Tibial nerve (tissue), 4 donors: ENCODE measurements at regions not wholly inside any gene's neighbourhood (a gene's known extent, or its start where the extent isn't known, plus 50 kb on each side); places are given as distances from the start of the nearest gene placed in this dataset.
A peak's percentile ranks its signal among the peaks of the same experiment; 100 is the strongest.

ENCODE experiments used
- DNase-seq, 2 donors: peaks; one replicate each; pipeline ENCODE4 v3.0.0-alpha.2; 2019; ENCODE audit warnings: low spot score in 2 of 2
- H3K27ac ChIP-seq, 4 donors: fragments of 200-600 bp; sonication (generic) in 3 of 4; one replicate each; pipeline ENCODE4 v1.5.1; 2017 to 2019; ENCODE audit warnings: mild to moderate bottlenecking in 1 of 4
- H3K27me3 ChIP-seq, 2 donors: fragments of 200-600 bp; sonication (generic) in 1 of 2; one replicate each; pipeline versions ENCODE4 v1.5.1 to v1.6.0; 2017 to 2019
- H3K36me3 ChIP-seq, 3 donors: fragments of 200-600 bp; sonication (generic); one replicate each; pipeline ENCODE4 v1.5.1; 2018 to 2019
- H3K4me1 ChIP-seq, 4 donors: fragments of 200-600 bp; sonication (generic) in 3 of 4; one replicate each; pipeline ENCODE4 v1.5.1; 2017 to 2019
- H3K4me3 ChIP-seq, 4 donors: fragments of 200-600 bp; sonication (generic) in 3 of 4; one replicate each; pipeline ENCODE4 v1.5.1; 2017 to 2019; ENCODE audit warnings: mild to moderate bottlenecking in 1 of 4, moderate library complexity in 1 of 4
- H3K9me3 ChIP-seq, 4 donors: fragments of 200-600 bp; sonication (generic) in 3 of 4; one replicate each; pipeline ENCODE4 v1.5.1; 2017 to 2019
- CTCF ChIP-seq, 5 experiments: fragments of 200-600 bp in 3 of 5; fragments of 450-650 bp in 2 of 5; sonication (generic) in 3 of 5; IDR thresholded peaks; one replicate each; pipeline ENCODE4 v1.5.1; 2016 to 2019; ENCODE audit warnings: antibody characterized with exemption in 5 of 5, mild to moderate bottlenecking in 3 of 5, moderate library complexity in 2 of 5
- EP300 ChIP-seq, 2 donors: sonication (generic); formaldehyde crosslinking; IDR thresholded peaks; one replicate each; pipeline ENCODE4 v1.6.1; 2017; ENCODE audit warnings: antibody characterized with exemption in 2 of 2, mild to moderate bottlenecking in 1 of 2
- POLR2A ChIP-seq, 2 donors: fragments of 450-650 bp; IDR thresholded peaks; one replicate each; pipeline ENCODE4 v1.6.1; 2017; ENCODE audit warnings: antibody characterized with exemption in 2 of 2, mild to moderate bottlenecking in 2 of 2, moderate library complexity in 2 of 2
- WGBS, 2 donors: methylation state at CpG; one replicate each; pipeline ENCODE4 v1.1.5; 2018; 5-methylcytosine and 5-hydroxymethylcytosine counted together

- Histone ChIP-seq H3K9me3 (no peaks in the 10 kb centered on the region), H3K36me3 (no peaks in the 10 kb centered on the region), H3K27ac (no peak overlapping the region), H3K4me3 (no peak overlapping the region), H3K27me3 (no peaks in the 10 kb centered on the region), H3K4me1 (no peaks in the 10 kb centered on the region)
- DNase-seq: no peak
- TF ChIP-seq CTCF (IDR thresholded peaks at IDR 0.05): no peak
- TF ChIP-seq EP300 (IDR thresholded peaks at IDR 0.05): no peak
- TF ChIP-seq POLR2A (IDR thresholded peaks at IDR 0.05): no peak
- 92 to 94% methylated on average over 8 of the region's 8 CpGs for WGBS, 2 donors
These were observed 245.1 kb upstream of the APCDD1 start for GRCh38 chr18:10209302-10209701.

- Histone ChIP-seq H3K36me3 (no peaks in the 10 kb centered on the region), H3K4me3 (no peak overlapping the region), H3K4me1 (no peaks in the 10 kb centered on the region), H3K9me3 (no peaks in the 10 kb centered on the region), H3K27me3 (no peaks in the 10 kb centered on the region), H3K27ac (no peak overlapping the region)
- WGBS, 2 donors: 81 to 83% methylated on average over 6 of the region's 6 CpGs
- DNase-seq: no peak
- TF ChIP-seq POLR2A (IDR thresholded peaks at IDR 0.05) (no peak), CTCF (IDR thresholded peaks at IDR 0.05) (no peak), EP300 (IDR thresholded peaks at IDR 0.05) (no peak)
These were observed 244.3 kb upstream of the APCDD1 start for GRCh38 chr18:10210057-10210633.

GRCh38 chr18:10213526-10213925 lies 240.9 kb upstream of the APCDD1 start:
- 27 to 37% methylated on average over 3 of the region's 3 CpGs for WGBS, 2 donors
- H3K4me3 ChIP-seq: no peak overlapping the region
- no peaks in the 10 kb centered on the region for H3K36me3 ChIP-seq
- no peaks in the 10 kb centered on the region for H3K4me1 ChIP-seq
- peak in 1 of 2 donors; percentile 24 for DNase-seq
- H3K9me3 ChIP-seq: peaks cover 0 to 8% (median 0%) of the 10 kb centered on the region in 4 donors
- TF ChIP-seq CTCF (IDR thresholded peaks at IDR 0.05) (no peak), POLR2A (IDR thresholded peaks at IDR 0.05) (no peak), EP300 (IDR thresholded peaks at IDR 0.05) (peak in 1 of 2 donors; percentile 67)
- H3K27ac ChIP-seq: no peak overlapping the region
- no peaks in the 10 kb centered on the region for H3K27me3 ChIP-seq

- Histone ChIP-seq H3K36me3 (no peaks in the 10 kb centered on the region), H3K4me3 (no peak overlapping the region), H3K9me3 (peaks cover 0 to 17% (median 1%) of the 10 kb centered on the region in 4 donors), H3K27me3 (no peaks in the 10 kb centered on the region), H3K27ac (no peak overlapping the region), H3K4me1 (no peaks in the 10 kb centered on the region)
- WGBS, 2 donors: 86 to 92% methylated on average over 6 of the region's 6 CpGs
- no peak for DNase-seq
- TF ChIP-seq CTCF (IDR thresholded peaks at IDR 0.05) (no peak), EP300 (IDR thresholded peaks at IDR 0.05) (no peak), POLR2A (IDR thresholded peaks at IDR 0.05) (no peak)
These were observed 239.0 kb upstream of the APCDD1 start for GRCh38 chr18:10215446-10215845.

GRCh38 chr18:10216791-10217190 lies 237.6 kb upstream of the APCDD1 start:
- Histone ChIP-seq H3K27ac (peak overlapping the region in 1 of 4 donors; percentile 6), H3K4me1 (no peaks in the 10 kb centered on the region), H3K4me3 (no peak overlapping the region), H3K9me3 (peaks cover 0 to 17% (median 1%) of the 10 kb centered on the region in 4 donors), H3K36me3 (no peaks in the 10 kb centered on the region), H3K27me3 (no peaks in the 10 kb centered on the region)
- TF ChIP-seq EP300 (IDR thresholded peaks at IDR 0.05) (no peak), POLR2A (IDR thresholded peaks at IDR 0.05) (no peak), CTCF (IDR thresholded peaks at IDR 0.05) (no peak)
- DNase-seq: no peak
- 43 to 54% methylated on average over 2 of the region's 2 CpGs for WGBS, 2 donors
